GM19043 (cell line): ENCODE measurements at regions not wholly inside any gene's neighbourhood (a gene's known extent, or its start where the extent isn't known, plus 50 kb on each side); places are given as distances from the start of the nearest gene placed in this dataset.
"Not testable (repeated sequence)": the region's sequence is repeated elsewhere in the genome, so short reads cannot be mapped to it uniquely, and the experiment has no call there.

ENCODE experiments used
- ATAC-seq: cut with Tn5 transposase; IDR thresholded peaks from one replicate; pipeline ENCODE4 v1.9.1; 2021; ENCODE audit warnings: low read depth; ENCODE audit not compliant: unreplicated experiment

- ATAC-seq = no peak
Observed at GRCh38 chr6:170008294-170008785, 256.9 kb downstream of the ERMARD start.

GRCh38 chr6:170007468-170008293 lies 256.3 kb downstream of the ERMARD start:
- ATAC-seq = no peak

- no peak for ATAC-seq
Observed at GRCh38 chr6:170006900-170007467, 255.6 kb downstream of the ERMARD start.

GRCh38 chr6:170006071-170006899 lies 254.9 kb downstream of the ERMARD start:
- ATAC-seq = no peak

DNA sequence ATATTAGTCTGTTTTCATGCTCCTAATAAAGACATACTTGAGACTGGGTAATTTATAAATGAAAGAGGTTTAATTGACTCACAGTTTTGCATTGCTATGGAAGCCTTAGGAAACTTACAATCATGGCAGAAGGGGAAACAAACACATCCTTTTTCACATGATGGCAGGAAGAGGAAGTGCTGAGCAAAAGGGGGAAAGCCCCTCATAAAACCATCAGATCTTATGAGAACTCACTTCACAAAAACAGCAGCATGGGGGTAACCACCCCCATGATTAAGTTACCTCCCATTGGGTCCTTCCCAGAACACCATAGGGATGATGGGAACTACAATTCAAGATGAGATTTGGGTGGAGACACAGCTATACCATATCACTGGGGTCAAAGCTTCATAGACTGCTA lies 254.2 kb downstream of the ERMARD start:
- no peak for ATAC-seq

- no peak for ATAC-seq
Observed at GRCh38 chr6:170004585-170005210, 253.3 kb downstream of the ERMARD start.

DNA sequence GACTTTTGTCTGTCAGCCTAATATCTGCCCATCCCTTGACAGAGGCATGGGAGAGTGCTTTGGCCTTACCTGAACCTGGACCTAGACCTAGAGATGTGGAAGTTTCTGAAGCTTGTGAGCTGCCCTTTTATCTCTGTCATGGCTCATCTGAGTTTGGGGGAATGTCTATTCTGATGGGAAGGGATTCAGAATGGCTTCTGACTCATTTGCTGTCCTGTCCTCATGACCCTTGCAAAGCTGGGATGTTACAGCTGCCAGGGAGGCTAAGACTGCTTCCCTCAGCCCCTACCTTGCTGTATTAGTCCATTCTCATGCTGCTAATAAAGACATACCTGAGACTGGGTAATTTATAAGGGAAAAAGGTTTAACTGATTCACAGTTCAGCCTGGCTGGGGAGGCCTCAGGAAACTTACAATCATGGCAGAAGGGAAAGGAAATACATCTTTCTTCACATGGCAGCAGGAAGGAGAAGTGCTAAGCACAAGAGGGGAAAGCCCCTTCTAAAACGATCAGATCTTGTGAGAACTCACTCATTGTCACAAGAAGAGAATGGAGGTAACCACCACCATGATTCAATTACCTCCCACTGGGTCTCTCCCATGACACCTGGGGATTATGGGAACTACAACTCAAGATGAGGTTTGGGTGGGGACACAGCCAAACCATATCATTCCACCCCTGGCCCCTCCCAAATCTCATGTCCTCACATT lies 252.2 kb downstream of the ERMARD start:
- no peak for ATAC-seq

GRCh38 chr6:170003027-170003426 lies 251.6 kb downstream of the ERMARD start:
- ATAC-seq = no peak

- ATAC-seq = not testable (repeated sequence)
Observed at GRCh38 chr6:170001782-170002181, 250.4 kb downstream of the ERMARD start.

DNA sequence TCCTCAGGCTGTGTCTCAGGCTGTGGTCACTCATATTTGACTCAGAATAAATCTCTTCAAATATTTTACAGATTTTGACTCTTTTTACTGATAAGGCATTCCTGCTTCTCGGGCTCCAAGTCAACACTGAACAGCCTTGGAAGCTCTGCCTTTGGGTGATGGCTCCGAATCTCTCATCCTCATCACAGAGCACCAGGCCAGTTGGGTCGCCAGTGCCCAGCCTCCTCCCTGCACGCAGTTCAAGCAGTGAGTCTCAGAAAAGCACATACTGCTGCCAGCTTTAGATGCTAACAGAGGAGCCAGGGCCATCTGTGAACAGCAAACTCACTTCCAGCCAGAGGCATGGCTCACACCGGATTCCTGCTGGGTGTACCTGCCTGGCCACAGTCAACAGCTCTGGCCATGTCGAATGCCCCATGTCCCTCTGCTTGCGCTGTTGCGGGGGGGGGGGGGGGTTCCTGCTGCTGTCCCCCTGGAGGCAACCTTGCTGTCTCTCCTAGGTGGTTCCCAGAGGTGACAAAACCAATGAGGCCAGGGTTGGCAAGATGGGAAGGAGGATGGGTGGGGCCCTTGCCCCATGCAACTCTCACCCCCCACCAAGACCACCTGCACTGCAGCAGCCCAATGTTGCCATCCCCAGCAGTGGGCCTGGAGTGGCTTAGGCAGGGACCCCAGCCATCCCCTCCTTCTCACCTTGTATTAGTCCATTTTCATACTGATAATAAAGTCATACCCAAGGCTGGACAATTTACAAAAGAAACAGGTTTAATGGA lies 248.8 kb downstream of the ERMARD start:
- no peak for ATAC-seq

DNA sequence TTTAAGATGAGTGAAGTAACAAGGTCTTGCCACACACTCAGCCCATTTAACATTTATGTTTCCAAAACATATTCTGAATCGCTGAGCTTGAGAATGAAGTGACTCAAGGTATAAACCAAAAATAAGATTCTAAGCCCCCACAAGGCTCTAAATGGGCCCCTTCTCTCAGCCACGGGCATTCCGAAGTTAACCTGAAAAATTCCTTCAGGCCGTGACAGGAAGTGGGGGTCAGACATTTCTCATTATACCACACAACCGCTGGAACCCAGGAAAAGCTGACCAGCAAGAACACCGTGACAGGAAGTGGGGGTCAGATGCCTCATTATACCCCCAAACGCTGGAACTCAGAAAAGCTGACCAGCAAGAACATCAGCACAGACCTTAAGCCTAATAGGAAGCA lies 247.9 kb downstream of the ERMARD start:
- no peak for ATAC-seq

- no peak for ATAC-seq
Observed at GRCh38 chr6:169998457-169998856, 247.0 kb downstream of the ERMARD start.

GRCh38 chr6:169997930-169998218 lies 246.5 kb downstream of the ERMARD start:
- no peak for ATAC-seq

DNA sequence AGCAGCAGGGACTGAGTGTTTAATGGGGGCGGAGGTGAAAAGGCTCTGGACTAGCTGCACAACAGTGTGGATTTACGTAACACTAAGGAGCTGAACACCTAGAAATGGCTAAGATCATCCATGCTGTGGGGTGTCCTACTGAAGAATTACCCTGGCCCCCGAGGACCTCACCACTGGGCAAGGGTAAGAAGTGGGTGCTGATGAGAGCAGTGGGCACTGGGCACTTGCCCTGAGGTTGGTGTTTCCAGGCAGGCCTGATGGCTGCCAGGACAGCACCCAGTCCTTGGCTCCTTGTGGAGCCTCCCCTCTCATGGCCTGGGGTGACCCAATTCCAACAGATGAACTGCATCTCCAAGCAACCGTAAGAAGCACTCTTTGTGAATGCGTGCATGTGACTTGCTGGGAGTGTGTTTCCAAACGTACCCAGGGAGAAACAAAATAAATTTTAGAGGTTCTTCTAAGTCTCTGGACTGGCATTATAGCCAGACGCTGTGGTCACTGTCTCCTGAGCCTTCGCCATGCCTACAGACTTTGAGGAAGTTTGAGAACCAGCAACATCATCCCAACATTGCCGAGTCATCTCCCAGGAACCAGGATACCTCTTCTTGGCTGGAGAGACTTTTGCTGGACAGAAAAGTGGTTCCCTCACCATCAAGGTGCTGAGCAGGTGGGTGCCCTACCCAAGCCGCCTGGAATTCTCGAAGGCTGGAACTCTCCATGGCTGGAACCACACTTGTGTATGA lies 245.9 kb downstream of the ERMARD start:
- no peak for ATAC-seq

DNA sequence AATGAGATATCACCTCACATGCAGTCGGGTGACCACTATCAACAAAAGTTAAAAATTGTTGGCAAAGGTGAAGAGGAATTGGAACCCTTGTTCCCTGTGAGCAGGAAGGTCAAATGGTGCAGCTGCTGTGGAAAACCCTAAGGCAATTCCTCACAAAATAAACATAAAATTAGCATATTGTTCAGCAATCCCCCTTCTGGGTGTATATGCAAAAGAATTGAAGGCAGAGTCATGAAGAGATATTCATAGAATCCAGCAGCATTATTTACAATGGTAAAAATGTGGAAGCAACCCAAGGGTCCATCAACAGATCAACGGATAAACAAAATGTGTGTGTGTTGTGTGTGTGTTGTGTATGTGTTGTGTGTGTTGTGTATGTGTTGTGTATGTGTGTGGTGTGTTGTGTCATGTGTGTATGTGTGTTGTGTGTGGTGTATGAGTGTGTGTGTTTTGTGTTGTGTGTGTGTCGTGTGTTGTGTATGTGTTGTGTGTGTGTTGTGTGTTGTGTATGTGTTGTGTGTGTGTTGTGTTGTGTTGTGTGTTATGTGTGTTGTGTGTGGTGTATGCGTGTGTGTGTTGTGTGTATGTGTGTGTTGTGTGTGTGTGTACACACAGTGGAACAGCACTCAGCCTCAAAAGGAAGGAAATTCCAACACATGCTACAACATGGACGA lies 245.1 kb downstream of the ERMARD start:
- ATAC-seq = no peak

DNA sequence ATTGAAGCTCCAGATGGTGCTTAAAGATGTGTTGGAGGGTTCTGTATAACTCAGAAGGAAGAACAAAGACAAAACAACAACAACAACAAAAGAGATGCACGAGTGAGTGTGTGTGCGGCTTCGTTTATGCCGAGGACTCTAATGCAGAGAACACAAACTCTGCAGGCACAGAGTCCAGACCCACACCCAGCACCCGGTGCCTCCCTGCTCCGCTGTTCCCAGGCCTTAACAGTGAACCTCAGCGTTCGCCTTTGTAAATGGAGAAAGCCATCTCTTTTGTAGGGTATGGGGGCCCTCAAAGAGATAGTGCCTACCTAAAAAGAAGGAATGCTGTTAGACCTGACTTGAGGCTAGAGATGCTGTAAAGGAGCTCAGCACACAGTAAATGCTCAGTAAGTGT lies 243.3 kb downstream of the ERMARD start:
- no peak for ATAC-seq

GRCh38 chr6:169993861-169994481 lies 242.5 kb downstream of the ERMARD start:
- ATAC-seq = no peak

GRCh38 chr6:169991913-169992312 lies 240.5 kb downstream of the ERMARD start:
- ATAC-seq = no peak
